ENCODE measurements at regions not wholly inside any gene's neighbourhood (a gene's known extent, or its start where the extent isn't known, plus 50 kb on each side); places are given as distances from the start of the nearest gene placed in this dataset.

DNA sequence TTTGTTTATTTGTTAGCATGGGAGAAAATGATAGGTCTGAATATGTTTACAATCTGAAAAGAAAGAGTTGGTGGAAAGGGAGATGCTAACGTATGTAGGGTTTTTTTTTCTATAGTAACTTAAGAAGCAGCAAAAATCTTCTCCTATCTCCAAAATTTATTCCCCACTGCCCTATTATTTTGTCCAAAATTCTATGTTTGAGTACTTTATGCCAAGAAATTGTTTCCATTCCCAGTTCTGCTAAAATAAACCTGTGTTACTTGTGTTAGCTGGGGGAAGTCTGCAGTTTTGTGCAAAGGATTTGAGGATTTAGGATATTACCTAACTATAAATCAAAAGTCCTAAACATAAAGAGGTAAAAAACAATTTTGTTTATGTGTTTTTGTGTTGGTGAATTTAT lies 2770.4 kb upstream of the PCDH20 start:
- Histone ChIP-seq H3K36me3 (no peaks in the 10 kb centered on the region), H3K4me1 (no peaks in the 10 kb centered on the region), H3K9me3 (no peaks in the 10 kb centered on the region), H3K4me3 (no peak overlapping the region), H3K27ac (no peak overlapping the region), H3K27me3 (no peaks in the 10 kb centered on the region)
- 65 to 73% methylated on average over 1 of the region's 1 CpG for WGBS, 2 donors (ENCODE audit: low coverage in 1 of 2)
- ATAC-seq, result no peak
- no peak for TF ChIP-seq POLR2AphosphoS5 (IDR thresholded peaks at IDR 0.05)
- TF ChIP-seq POLR2A (IDR thresholded peaks at IDR 0.05), result no peak
- TF ChIP-seq, protein P1, sequence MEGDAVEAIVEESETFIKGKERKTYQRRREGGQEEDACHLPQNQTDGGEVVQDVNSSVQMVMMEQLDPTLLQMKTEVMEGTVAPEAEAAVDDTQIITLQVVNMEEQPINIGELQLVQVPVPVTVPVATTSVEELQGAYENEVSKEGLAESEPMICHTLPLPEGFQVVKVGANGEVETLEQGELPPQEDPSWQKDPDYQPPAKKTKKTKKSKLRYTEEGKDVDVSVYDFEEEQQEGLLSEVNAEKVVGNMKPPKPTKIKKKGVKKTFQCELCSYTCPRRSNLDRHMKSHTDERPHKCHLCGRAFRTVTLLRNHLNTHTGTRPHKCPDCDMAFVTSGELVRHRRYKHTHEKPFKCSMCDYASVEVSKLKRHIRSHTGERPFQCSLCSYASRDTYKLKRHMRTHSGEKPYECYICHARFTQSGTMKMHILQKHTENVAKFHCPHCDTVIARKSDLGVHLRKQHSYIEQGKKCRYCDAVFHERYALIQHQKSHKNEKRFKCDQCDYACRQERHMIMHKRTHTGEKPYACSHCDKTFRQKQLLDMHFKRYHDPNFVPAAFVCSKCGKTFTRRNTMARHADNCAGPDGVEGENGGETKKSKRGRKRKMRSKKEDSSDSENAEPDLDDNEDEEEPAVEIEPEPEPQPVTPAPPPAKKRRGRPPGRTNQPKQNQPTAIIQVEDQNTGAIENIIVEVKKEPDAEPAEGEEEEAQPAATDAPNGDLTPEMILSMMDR (IDR thresholded peaks at IDR 0.05), result no peak

DNA sequence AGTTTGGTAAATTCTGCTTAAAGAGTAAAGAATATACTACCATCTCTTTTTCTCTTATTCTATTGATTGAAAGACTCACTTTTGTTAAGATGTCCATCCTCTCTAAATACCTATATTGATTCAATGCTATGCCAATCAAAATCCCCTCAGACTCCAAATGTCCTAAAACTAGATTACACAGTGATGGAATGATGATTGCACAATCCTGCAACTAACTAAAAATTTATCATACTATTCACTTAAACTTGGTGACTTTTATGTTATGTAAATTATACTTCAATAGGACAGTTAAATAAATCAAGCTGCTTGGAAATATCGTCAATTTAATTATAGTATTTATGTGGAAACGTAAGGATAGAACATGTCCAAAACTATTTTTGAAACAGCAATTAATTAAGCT lies 2765.1 kb upstream of the PCDH20 start:
- no peaks in the 10 kb centered on the region for H3K4me1 ChIP-seq
- WGBS, 2 donors (ENCODE audit: low coverage in 1 of 2), result 88 to 93% methylated on average over 2 of the region's 2 CpGs
- H3K27ac ChIP-seq, result no peak overlapping the region
- H3K36me3 ChIP-seq, result no peaks in the 10 kb centered on the region
- H3K4me3 ChIP-seq, result no peak overlapping the region
- H3K27me3 ChIP-seq, result no peaks in the 10 kb centered on the region
- H3K9me3 ChIP-seq, result no peaks in the 10 kb centered on the region
- TF ChIP-seq, protein P1 (IDR thresholded peaks at IDR 0.05), result no peak
- no peak for TF ChIP-seq POLR2A (IDR thresholded peaks at IDR 0.05)
- no peak for ATAC-seq

DNA sequence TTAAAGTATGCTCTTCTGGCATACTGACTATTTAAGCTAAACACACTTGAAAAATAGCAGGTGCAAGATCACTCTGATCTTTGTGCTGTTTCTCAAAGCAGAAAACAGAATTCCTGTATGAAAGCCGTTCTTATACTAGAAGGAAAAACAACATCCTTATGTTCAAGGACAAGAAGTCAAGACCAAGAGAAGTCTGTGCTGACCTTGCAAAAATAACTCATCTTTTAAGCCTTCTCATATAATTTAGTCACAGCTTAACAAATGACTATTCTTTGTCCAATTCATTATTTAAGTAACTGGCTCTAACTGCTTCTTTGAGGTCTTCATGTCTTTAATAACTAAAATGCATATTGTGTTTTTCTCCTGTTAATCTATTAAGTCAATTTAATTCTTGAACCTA lies 2750.2 kb upstream of the PCDH20 start:
- H3K4me3 ChIP-seq, result no peak overlapping the region
- no peak for ATAC-seq
- 20 to 40% methylated on average over 1 of the region's 1 CpG for WGBS, 2 donors (ENCODE audit: low coverage in 1 of 2)
- H3K36me3 ChIP-seq, result no peaks in the 10 kb centered on the region
- TF ChIP-seq EP300 (IDR thresholded peaks at IDR 0.05) (no peak), POLR2AphosphoS5 (IDR thresholded peaks at IDR 0.05) (no peak), POLR2A (IDR thresholded peaks at IDR 0.05) (no peak)
- TF ChIP-seq, protein P1 (IDR thresholded peaks at IDR 0.05), result no peak
- H3K27me3 ChIP-seq, result no peaks in the 10 kb centered on the region
- H3K27ac ChIP-seq, result no peak overlapping the region
- H3K9me3 ChIP-seq, result no peaks in the 10 kb centered on the region
- no peaks in the 10 kb centered on the region for H3K4me1 ChIP-seq

DNA sequence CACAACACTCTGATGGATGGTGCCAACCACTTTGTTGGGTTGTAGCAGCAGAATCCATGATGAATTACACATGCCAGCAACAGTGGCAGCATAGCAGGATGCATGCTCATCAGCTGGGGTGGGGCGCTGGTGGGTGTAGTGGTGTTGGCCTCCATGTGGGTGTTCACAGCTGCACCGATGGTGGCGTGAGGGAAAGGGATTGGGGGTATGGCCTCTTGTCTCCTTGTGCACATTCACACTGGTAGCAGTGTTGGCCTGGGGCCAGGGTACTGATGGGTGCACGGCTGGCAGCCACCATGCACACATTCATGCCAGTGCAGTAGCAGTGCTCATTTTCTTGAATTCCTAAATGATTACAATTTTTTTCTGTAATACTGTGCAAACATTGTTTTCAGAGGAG lies 2748.8 kb upstream of the PCDH20 start:
- 81 to 88% methylated on average over 1 to 4 of the region's 4 CpGs for WGBS, 2 donors (ENCODE audit: low coverage in 1 of 2)
- TF ChIP-seq EP300 (IDR thresholded peaks at IDR 0.05), result no peak
- TF ChIP-seq, protein P1 (IDR thresholded peaks at IDR 0.05), result no peak
- no peak for TF ChIP-seq POLR2AphosphoS5 (IDR thresholded peaks at IDR 0.05)
- TF ChIP-seq POLR2A (IDR thresholded peaks at IDR 0.05), result no peak
- H3K27ac ChIP-seq, result no peak overlapping the region

DNA sequence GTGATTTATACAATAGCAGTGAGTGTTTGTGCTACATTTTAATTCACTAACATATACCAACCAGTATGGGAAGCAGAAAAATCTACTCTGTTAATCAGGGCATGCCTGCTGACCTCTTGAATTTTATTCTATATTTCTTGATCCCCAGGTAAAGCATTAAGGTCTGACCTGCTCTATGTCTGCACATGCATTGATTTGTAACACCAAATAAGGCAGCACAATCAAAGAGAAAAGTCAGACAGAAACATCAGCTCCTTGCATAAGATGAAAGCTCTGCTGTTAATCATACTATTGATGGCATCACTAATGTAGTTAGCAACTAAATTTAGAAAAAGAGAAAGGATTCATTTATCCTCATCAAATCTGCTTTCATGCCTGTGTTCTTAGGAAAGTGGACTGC lies 2744.8 kb upstream of the PCDH20 start:
- ATAC-seq, result no peak
- Histone ChIP-seq H3K4me3 (no peak overlapping the region), H3K36me3 (no peaks in the 10 kb centered on the region), H3K27ac (no peak overlapping the region), H3K9me3 (no peaks in the 10 kb centered on the region), H3K4me1 (no peaks in the 10 kb centered on the region), H3K27me3 (no peaks in the 10 kb centered on the region)
- TF ChIP-seq POLR2AphosphoS5 (IDR thresholded peaks at IDR 0.05), result no peak
- TF ChIP-seq POLR2A (IDR thresholded peaks at IDR 0.05), result no peak
- no peak for TF ChIP-seq EP300 (IDR thresholded peaks at IDR 0.05)
- TF ChIP-seq, protein P1 (IDR thresholded peaks at IDR 0.05), result no peak

More for the DNA sequence above, 2748.8 kb upstream of the PCDH20 start:
- H3K4me1 ChIP-seq, result no peaks in the 10 kb centered on the region
- ATAC-seq, result no peak
- H3K9me3 ChIP-seq, result no peaks in the 10 kb centered on the region
- no peaks in the 10 kb centered on the region for H3K27me3 ChIP-seq
- no peak overlapping the region for H3K4me3 ChIP-seq
- H3K36me3 ChIP-seq, result no peaks in the 10 kb centered on the region

Measured in gastroesophageal sphincter (tissue), 4 donors.